ENCODE measurements at regions not wholly inside any gene's neighbourhood (a gene's known extent, or its start where the extent isn't known, plus 50 kb on each side); places are given as distances from the start of the nearest gene placed in this dataset.

GRCh38 chr5:23579566-23579965 is 72.2 kb downstream of the PRDM9 start:
- no peaks in the 10 kb centered on the region for H3K9me3 Mint-ChIP-seq
- intact Hi-C loops (cut with micrococcal nuclease) = no loop called here

DNA sequence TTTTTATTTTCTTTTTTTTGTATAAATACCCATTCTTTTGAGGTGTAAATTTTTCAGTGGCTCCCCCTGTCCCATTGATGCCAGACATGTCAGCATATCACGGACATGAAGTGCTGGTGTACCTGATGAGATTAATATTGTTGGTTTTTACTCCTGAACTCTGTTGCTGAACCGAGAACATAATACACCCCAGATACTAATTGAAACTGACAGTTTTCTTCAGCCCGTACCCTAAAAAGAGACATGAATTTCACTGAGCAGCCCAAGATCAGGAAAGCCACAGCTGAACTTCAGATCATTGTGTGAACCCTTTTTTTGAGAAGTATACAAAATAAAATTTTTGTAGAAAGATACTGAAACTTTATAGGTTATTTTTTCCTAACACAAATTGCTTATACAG is 75.7 kb downstream of the PRDM9 start:
- H3K27ac Mint-ChIP-seq = no peak overlapping the region
- intact Hi-C loops (cut with micrococcal nuclease) = no loop called here

More at GRCh38 chr5:23579566-23579965, 72.2 kb downstream of the PRDM9 start:
- Mint-ChIP-seq H3K36me3 (ENCODE audit: low read depth) (no peaks in the 10 kb centered on the region), H3K4me3 (no peak overlapping the region), H3K4me1 (no peaks in the 10 kb centered on the region), H3K27ac (no peak overlapping the region), H3K27me3 (no peaks in the 10 kb centered on the region)
- DNase-seq = no peak

GRCh38 chr5:23588841-23589326 is 81.5 kb downstream of the PRDM9 start:
- no peak overlapping the region for H3K27ac Mint-ChIP-seq

More for the DNA sequence above, 75.7 kb downstream of the PRDM9 start:
- DNase-seq = no peak
- Mint-ChIP-seq H3K4me3 (no peak overlapping the region), H3K27me3 (no peaks in the 10 kb centered on the region), H3K9me3 (no peaks in the 10 kb centered on the region), H3K36me3 (ENCODE audit: low read depth) (no peaks in the 10 kb centered on the region), H3K4me1 (no peaks in the 10 kb centered on the region)

GRCh38 chr5:23591250-23591649 is 83.8 kb downstream of the PRDM9 start:
- Mint-ChIP-seq H3K4me1 (no peaks in the 10 kb centered on the region), H3K27ac (no peak overlapping the region), H3K9me3 (peaks cover 5% of the 10 kb centered on the region), H3K4me3 (no peak overlapping the region), H3K36me3 (ENCODE audit: low read depth) (no peaks in the 10 kb centered on the region), H3K27me3 (no peaks in the 10 kb centered on the region)
- DNase-seq = no peak
- intact Hi-C loops (cut with micrococcal nuclease) = no loop called here

More at GRCh38 chr5:23588841-23589326, 81.5 kb downstream of the PRDM9 start:
- H3K4me1 Mint-ChIP-seq = no peaks in the 10 kb centered on the region
- DNase-seq = no peak
- H3K9me3 Mint-ChIP-seq = peaks cover 5% of the 10 kb centered on the region
- intact Hi-C loops (cut with micrococcal nuclease) = no loop called here
- no peak overlapping the region for H3K4me3 Mint-ChIP-seq
- H3K36me3 Mint-ChIP-seq (ENCODE audit: low read depth) = no peaks in the 10 kb centered on the region
- H3K27me3 Mint-ChIP-seq = no peaks in the 10 kb centered on the region

DNA sequence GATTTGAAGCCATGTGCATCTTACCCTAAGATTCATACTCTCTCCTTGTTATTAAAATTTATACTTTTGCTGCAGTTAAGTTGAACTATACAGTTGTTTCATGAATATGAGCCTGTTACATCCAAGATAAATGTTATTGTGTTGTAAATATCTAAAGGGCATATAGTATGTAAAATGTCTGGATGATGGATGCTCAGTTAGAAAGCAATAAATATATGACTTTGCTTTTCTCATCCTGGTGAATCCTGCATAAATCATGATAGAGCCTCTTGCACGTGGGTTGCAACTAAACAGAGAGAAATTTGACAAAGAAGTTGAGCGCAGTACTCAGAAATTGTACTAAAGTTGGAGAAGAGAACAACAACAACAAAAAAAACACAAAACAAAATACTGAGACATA is 99.5 kb downstream of the PRDM9 start:
- intact Hi-C loops (cut with micrococcal nuclease) = no loop called here
- no peak overlapping the region for H3K4me3 Mint-ChIP-seq
- no peaks in the 10 kb centered on the region for H3K36me3 Mint-ChIP-seq (ENCODE audit: low read depth)
- no peaks in the 10 kb centered on the region for H3K9me3 Mint-ChIP-seq
- no peak for DNase-seq
- H3K27me3 Mint-ChIP-seq = no peaks in the 10 kb centered on the region
- no peak overlapping the region for H3K27ac Mint-ChIP-seq
- H3K4me1 Mint-ChIP-seq = no peaks in the 10 kb centered on the region

- no peaks in the 10 kb centered on the region for H3K4me1 Mint-ChIP-seq
- no peak for DNase-seq
- no peaks in the 10 kb centered on the region for H3K36me3 Mint-ChIP-seq (ENCODE audit: low read depth)
- no peak overlapping the region for H3K4me3 Mint-ChIP-seq
- H3K27ac Mint-ChIP-seq = no peak overlapping the region
- H3K27me3 Mint-ChIP-seq = no peaks in the 10 kb centered on the region
- intact Hi-C loops (cut with micrococcal nuclease) = no loop called here
- peaks cover 9% of the 10 kb centered on the region for H3K9me3 Mint-ChIP-seq
Measured at GRCh38 chr5:23612701-23613100, 105.3 kb downstream of the PRDM9 start.

GRCh38 chr5:23613566-23613965 is 106.2 kb downstream of the PRDM9 start:
- Mint-ChIP-seq H3K27ac (no peak overlapping the region), H3K9me3 (peaks cover 9% of the 10 kb centered on the region)
- no peak for DNase-seq

DNA sequence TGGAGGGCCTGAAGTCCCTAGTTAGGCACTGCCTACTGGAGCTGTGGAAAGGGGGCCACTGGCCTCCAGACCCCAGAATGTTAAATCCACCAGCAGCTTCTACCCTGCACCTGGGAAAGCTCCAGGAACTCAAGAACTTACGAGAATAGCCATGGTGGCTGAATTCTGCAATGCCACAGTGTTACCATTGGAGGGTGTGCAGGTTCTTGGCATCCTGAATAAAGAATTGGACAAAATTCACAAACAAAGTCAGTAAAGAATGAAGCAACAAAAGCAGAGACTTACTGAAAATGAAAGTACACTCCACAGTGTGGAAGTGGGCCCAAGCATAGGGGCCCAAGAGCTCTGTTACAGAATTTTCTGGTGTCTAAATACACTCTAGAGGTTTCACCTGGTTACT is 107.0 kb downstream of the PRDM9 start:
- Mint-ChIP-seq H3K4me3 (no peak overlapping the region), H3K36me3 (ENCODE audit: low read depth) (no peaks in the 10 kb centered on the region), H3K4me1 (no peaks in the 10 kb centered on the region), H3K27me3 (no peaks in the 10 kb centered on the region), H3K9me3 (peaks cover 9% of the 10 kb centered on the region), H3K27ac (no peak overlapping the region)
- no peak for DNase-seq
- intact Hi-C loops (cut with micrococcal nuclease) = no loop called here

More at GRCh38 chr5:23613566-23613965, 106.2 kb downstream of the PRDM9 start:
- intact Hi-C loops (cut with micrococcal nuclease) = no loop called here
- Mint-ChIP-seq H3K4me3 (no peak overlapping the region), H3K27me3 (no peaks in the 10 kb centered on the region), H3K4me1 (no peaks in the 10 kb centered on the region), H3K36me3 (ENCODE audit: low read depth) (no peaks in the 10 kb centered on the region)

DNA sequence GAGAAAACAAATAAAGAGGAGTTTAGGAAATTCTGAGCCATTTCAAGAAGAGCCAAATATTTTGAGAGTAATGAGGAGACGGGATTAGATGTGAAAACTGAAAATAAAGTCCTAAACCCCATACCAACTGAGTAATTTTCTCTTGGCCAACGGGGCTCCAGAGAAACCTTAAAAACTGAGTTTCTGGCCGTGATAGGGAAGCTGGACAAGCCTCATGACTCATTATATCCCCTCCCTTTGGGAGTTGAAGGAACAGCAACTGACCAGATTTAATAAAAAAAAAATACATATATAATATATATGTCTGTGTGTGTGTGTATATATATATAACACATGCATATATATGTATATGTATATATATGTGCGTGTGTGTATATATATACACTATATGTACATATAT is 119.6 kb downstream of the PRDM9 start:
- Mint-ChIP-seq H3K4me3 (no peak overlapping the region), H3K27ac (no peak overlapping the region), H3K9me3 (no peaks in the 10 kb centered on the region), H3K36me3 (ENCODE audit: low read depth) (no peaks in the 10 kb centered on the region), H3K27me3 (no peaks in the 10 kb centered on the region), H3K4me1 (no peaks in the 10 kb centered on the region)
- DNase-seq = no peak
- intact Hi-C loops (cut with micrococcal nuclease) = no loop called here

GRCh38 chr5:23627976-23628375 is 120.6 kb downstream of the PRDM9 start:
- Mint-ChIP-seq H3K4me3 (no peak overlapping the region), H3K36me3 (ENCODE audit: low read depth) (no peaks in the 10 kb centered on the region), H3K27ac (no peak overlapping the region), H3K27me3 (no peaks in the 10 kb centered on the region), H3K9me3 (no peaks in the 10 kb centered on the region), H3K4me1 (no peaks in the 10 kb centered on the region)
- DNase-seq = no peak
- intact Hi-C loops (cut with micrococcal nuclease) = no loop called here

- H3K4me3 Mint-ChIP-seq = no peak overlapping the region
- no peak overlapping the region for H3K27ac Mint-ChIP-seq
- H3K36me3 Mint-ChIP-seq (ENCODE audit: low read depth) = no peaks in the 10 kb centered on the region
- intact Hi-C loops (cut with micrococcal nuclease) = no loop called here
- H3K27me3 Mint-ChIP-seq = no peaks in the 10 kb centered on the region
- no peaks in the 10 kb centered on the region for H3K9me3 Mint-ChIP-seq
- no peak for DNase-seq
- no peaks in the 10 kb centered on the region for H3K4me1 Mint-ChIP-seq
Measured at GRCh38 chr5:23629396-23629795, 122.0 kb downstream of the PRDM9 start.

DNA sequence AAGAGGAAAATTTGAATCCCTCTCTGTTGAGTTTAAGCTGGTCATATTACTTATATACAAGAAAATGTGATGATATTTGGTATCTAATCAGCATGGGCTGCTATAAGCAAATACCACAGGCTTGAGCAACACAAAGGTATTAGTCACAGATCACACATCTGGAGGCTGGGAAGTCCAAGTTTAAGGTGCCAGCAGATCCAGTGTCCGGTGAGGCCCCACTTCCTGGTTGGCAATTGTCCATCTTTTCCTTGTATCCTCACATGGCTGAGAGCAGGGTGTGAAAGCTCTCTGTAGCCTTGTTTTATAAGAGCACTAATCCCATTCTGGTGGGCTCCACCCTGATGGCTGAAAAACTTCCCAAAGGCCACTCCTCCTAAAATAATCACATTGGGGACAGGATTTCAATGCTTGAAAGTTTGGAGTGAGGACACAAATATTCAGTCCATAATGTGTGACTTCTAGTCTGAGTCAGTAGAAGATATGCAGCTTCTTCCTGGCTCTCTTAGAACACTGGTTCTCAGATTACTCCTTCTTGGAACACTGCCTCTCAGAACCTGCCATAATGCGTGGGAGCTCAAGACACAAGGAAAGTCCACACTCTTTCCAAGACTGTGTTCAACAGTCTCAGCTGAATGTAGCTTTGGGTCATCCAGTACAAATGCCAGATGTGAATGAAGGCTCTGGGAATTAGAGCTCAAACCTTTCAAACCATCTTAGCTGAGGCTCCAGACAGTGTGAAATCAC is 124.1 kb downstream of the PRDM9 start:
- H3K9me3 Mint-ChIP-seq = peaks cover 4% of the 10 kb centered on the region
- H3K36me3 Mint-ChIP-seq (ENCODE audit: low read depth) = no peaks in the 10 kb centered on the region
- H3K4me3 Mint-ChIP-seq = no peak overlapping the region
- no peaks in the 10 kb centered on the region for H3K4me1 Mint-ChIP-seq
- H3K27ac Mint-ChIP-seq = no peak overlapping the region
- intact Hi-C loops (cut with micrococcal nuclease) = no loop called here
- H3K27me3 Mint-ChIP-seq = no peaks in the 10 kb centered on the region
- no peak for DNase-seq

DNA sequence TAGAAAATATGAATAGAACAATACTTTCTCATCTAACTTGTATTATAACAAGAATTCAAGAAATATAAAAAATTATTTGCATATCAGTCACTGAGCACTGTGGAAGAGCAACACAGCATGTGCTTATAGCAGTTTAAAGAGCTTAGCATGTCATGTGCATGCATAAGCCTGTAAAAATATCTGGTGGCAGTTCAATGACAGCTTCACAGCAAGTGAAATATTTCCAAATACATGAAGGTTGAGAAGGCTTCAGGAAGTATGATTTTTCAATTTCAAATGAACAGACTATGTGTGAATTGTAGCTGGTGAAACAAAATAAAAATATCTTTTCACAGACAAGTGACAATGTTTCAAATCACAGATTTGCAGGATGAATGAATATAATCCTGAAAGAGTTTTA is 128.5 kb downstream of the PRDM9 start:
- Mint-ChIP-seq H3K9me3 (peaks cover 7% of the 10 kb centered on the region), H3K4me1 (no peaks in the 10 kb centered on the region)
- DNase-seq = no peak

GRCh38 chr5:23639326-23639725 is 131.9 kb downstream of the PRDM9 start:
- H3K36me3 Mint-ChIP-seq (ENCODE audit: low read depth) = no peaks in the 10 kb centered on the region
- H3K27me3 Mint-ChIP-seq = no peaks in the 10 kb centered on the region
- no peak overlapping the region for H3K4me3 Mint-ChIP-seq
- no peak for DNase-seq
- H3K27ac Mint-ChIP-seq = no peak overlapping the region
- H3K4me1 Mint-ChIP-seq = no peaks in the 10 kb centered on the region
- peaks cover 12% of the 10 kb centered on the region for H3K9me3 Mint-ChIP-seq
- intact Hi-C loops (cut with micrococcal nuclease) = no loop called here

More for the DNA sequence above, 128.5 kb downstream of the PRDM9 start:
- Mint-ChIP-seq H3K36me3 (ENCODE audit: low read depth) (no peaks in the 10 kb centered on the region), H3K4me3 (no peak overlapping the region), H3K27ac (no peak overlapping the region), H3K27me3 (no peaks in the 10 kb centered on the region)
- intact Hi-C loops (cut with micrococcal nuclease) = no loop called here

DNA sequence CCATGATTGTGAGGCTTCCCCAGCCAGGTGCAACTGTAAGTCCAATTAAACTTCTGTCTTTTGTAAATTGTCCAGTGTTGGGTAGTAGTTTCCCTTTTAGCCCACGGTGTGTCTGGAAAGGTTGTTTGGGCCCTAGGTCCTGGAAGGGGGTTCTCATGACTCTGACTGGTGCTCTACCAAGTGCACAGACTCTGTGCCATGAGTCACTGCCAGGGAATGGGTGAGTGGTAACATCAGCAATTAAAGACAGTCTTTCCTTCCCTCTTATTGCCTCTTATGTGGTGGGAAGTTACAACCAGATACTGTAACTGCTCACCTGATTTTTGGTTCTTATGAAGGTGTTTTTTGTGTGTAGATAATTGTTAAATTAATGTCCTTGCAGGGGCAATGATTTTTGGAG is 141.2 kb downstream of the PRDM9 start:
- intact Hi-C loops (cut with micrococcal nuclease) = no loop called here
- Mint-ChIP-seq H3K4me3 (no peak overlapping the region), H3K27me3 (no peaks in the 10 kb centered on the region), H3K9me3 (peaks cover 4% of the 10 kb centered on the region), H3K4me1 (no peaks in the 10 kb centered on the region), H3K27ac (no peak overlapping the region), H3K36me3 (ENCODE audit: low read depth) (no peaks in the 10 kb centered on the region)
- no peak for DNase-seq
